ENCODE measurements at regions not wholly inside any gene's neighbourhood (a gene's known extent, or its start where the extent isn't known, plus 50 kb on each side); places are given as distances from the start of the nearest gene placed in this dataset.
"Not testable (repeated sequence)": the region's sequence is repeated elsewhere in the genome, so short reads cannot be mapped to it uniquely, and the experiment has no call there.

GRCh38 chrX:7346021-7346420, 198.1 kb upstream of the PUDP start:
- Histone ChIP-seq H3K4me1 (no peaks in the 10 kb centered on the region), H3K27ac (no peak overlapping the region), H3K9me3 (no peaks in the 10 kb centered on the region), H3K27me3 (no peaks in the 10 kb centered on the region), H3K36me3 (no peaks in the 10 kb centered on the region), H3K4me3 (no peak overlapping the region)
- whole genome bisulfite sequencing, 2 donors, result 86 to 89% methylated on average over 1 of the region's 1 CpG
- TF ChIP-seq POLR2A (IDR thresholded peaks at IDR 0.05) (no peak), CTCF (IDR thresholded peaks at IDR 0.05) (no peak), POLR2AphosphoS5 (IDR thresholded peaks at IDR 0.05) (no peak), EP300 (IDR thresholded peaks at IDR 0.05) (no peak)
- no peak for ATAC-seq (ENCODE audit: low FRiP score in 2 of 2)
- DNase-seq, result no peak

GRCh38 chrX:7343181-7343580, 195.2 kb upstream of the PUDP start:
- DNase-seq (no peak), ATAC-seq (ENCODE audit: low FRiP score in 2 of 2) (no peak)
- H3K36me3 ChIP-seq, result no peaks in the 10 kb centered on the region
- H3K27ac ChIP-seq, result no peak overlapping the region
- H3K4me3 ChIP-seq, result no peak overlapping the region
- WGBS, 2 donors, result 82 to 93% methylated on average over 3 of the region's 3 CpGs
- H3K4me1 ChIP-seq, result no peaks in the 10 kb centered on the region
- no peaks in the 10 kb centered on the region for H3K9me3 ChIP-seq
- no peak for TF ChIP-seq POLR2AphosphoS5 (IDR thresholded peaks at IDR 0.05)
- no peak for TF ChIP-seq POLR2A (IDR thresholded peaks at IDR 0.05)
- no peak for TF ChIP-seq EP300 (IDR thresholded peaks at IDR 0.05)
- no peak for TF ChIP-seq CTCF (IDR thresholded peaks at IDR 0.05)
- H3K27me3 ChIP-seq, result no peaks in the 10 kb centered on the region

- not testable (repeated sequence) for H3K36me3 ChIP-seq; H3K27ac ChIP-seq; H3K9me3 ChIP-seq; H3K4me1 ChIP-seq; H3K27me3 ChIP-seq; H3K4me3 ChIP-seq; DNase-seq; ATAC-seq (ENCODE audit: low FRiP score in 2 of 2)
- WGBS, 2 donors, result 95 to 100% methylated on average over 2 of the region's 2 CpGs
Measured at GRCh38 chrX:7335816-7336362, 187.9 kb upstream of the PUDP start.

GRCh38 chrX:7334253-7334935, 186.4 kb upstream of the PUDP start:
- 89 to 91% methylated on average over 5 of the region's 5 CpGs for WGBS, 2 donors
- no peak overlapping the region for H3K27ac ChIP-seq
- H3K9me3 ChIP-seq, result no peaks in the 10 kb centered on the region

More at GRCh38 chrX:7334253-7334935, 186.4 kb upstream of the PUDP start:
- ATAC-seq (ENCODE audit: low FRiP score in 2 of 2) (no peak), DNase-seq (no peak)
- H3K4me3 ChIP-seq, result no peak overlapping the region
- H3K36me3 ChIP-seq, result peaks cover 0 to 8% (median 0%) of the 10 kb centered on the region in 4 donors
- no peaks in the 10 kb centered on the region for H3K4me1 ChIP-seq
- TF ChIP-seq POLR2AphosphoS5 (IDR thresholded peaks at IDR 0.05) (no peak), EP300 (IDR thresholded peaks at IDR 0.05) (no peak), CTCF (IDR thresholded peaks at IDR 0.05) (no peak), POLR2A (IDR thresholded peaks at IDR 0.05) (no peak)
- no peaks in the 10 kb centered on the region for H3K27me3 ChIP-seq
